RWPE1 (cell line): ENCODE measurements at regions not wholly inside any gene's neighbourhood (a gene's known extent, or its start where the extent isn't known, plus 50 kb on each side); places are given as distances from the start of the nearest gene placed in this dataset.

ENCODE experiments used
- CTCF ChIA-PET: fragments of 350-600 bp; sonication (Branson Sonifier 250); formaldehyde crosslinking; extraction: SDS; loops from one replicate; lab custom pipeline; 2021; lab: Yijun Ruan, JAX
- POLR2A ChIA-PET: fragments of 400-600 bp; formaldehyde crosslinking; extraction: SDS; loops from one replicate; lab custom pipeline; 2020; ENCODE audit warnings: antibody characterized with exemption; ENCODE audit not compliant: low non-redundant PET; lab: Yijun Ruan, JAX
- DNase-seq: peaks from one replicate; pipeline ENCODE4 v3.0.0; 2012; ENCODE audit warnings: low spot score
- H3K27ac ChIP-seq: fragments of 450-650 bp; 2 replicates; pipeline ENCODE4 v1.5.1; 2017
- TF ChIP-seq, protein P1 (sequence below): fragments of 450-650 bp; conservative IDR thresholded peaks from 2 replicates; pipeline ENCODE4 v1.5.1; 2017; ENCODE audit warnings: low read depth, mild to moderate bottlenecking

DNA sequence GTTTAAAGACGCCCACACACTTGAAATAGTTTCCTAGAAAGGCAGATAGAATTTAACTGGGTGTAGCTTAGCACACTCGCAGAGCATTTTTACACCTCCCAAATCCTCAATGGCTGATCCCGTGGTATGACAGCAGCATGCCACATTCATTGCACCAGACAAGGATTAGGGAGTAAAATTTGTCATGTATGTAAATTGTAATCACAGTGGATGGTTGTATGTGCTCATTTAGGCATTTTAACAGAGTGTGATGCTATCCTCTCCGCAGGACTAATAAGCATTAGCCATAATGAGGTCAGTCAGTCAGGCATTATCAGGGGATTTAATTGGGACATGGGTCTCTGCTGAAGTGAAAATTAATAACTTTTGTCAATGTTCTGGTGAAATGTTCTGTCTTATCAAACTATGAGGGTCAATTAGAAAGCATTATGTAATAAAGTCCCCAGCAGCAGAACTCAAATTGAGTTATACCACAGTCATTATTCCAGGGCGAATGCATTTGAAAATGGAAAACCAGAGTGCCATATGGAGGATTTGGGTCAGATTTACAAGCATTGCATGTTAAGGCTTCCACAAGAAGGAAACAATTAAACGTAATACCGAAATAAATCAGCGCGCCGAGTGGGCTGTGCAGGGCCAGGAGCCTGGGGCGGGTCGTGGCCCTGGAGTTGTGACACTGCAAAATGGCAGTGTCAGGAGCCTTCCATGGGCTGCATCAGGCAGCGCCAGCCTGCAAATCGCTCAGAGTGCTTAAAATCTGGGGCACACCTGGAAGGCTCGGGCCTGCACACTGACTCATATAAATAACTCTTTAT is 602.2 kb downstream of the BNC2 start:
- no peak overlapping the region for H3K27ac ChIP-seq
- ChIA-PET CTCF (interaction anchor here (0.6 kb wide), 1 partner anchor 110 kb away, joined by 3 read pairs; no protein-coding TSS in a partner anchor), POLR2A (no interaction called here)
- DNase-seq = no peak
- TF ChIP-seq, protein P1, sequence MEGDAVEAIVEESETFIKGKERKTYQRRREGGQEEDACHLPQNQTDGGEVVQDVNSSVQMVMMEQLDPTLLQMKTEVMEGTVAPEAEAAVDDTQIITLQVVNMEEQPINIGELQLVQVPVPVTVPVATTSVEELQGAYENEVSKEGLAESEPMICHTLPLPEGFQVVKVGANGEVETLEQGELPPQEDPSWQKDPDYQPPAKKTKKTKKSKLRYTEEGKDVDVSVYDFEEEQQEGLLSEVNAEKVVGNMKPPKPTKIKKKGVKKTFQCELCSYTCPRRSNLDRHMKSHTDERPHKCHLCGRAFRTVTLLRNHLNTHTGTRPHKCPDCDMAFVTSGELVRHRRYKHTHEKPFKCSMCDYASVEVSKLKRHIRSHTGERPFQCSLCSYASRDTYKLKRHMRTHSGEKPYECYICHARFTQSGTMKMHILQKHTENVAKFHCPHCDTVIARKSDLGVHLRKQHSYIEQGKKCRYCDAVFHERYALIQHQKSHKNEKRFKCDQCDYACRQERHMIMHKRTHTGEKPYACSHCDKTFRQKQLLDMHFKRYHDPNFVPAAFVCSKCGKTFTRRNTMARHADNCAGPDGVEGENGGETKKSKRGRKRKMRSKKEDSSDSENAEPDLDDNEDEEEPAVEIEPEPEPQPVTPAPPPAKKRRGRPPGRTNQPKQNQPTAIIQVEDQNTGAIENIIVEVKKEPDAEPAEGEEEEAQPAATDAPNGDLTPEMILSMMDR = no peak

DNA sequence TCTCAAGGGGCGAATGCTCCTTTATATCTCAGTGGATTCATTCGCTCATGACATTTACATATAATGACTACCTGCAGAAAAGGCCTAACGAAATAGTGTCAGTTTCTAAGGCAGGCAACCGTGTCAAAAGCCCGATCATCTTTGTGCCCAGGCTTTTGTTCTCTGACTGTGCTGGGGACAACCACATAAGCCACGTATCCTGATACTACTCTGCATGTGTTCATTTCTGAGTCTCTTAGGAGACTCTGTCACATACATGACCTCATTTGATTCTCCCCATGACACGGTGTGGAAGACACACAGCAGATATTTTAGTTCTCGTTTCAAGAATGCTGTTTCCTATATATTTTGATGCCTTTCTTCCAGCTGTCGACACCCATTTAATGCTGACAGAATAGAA is 598.5 kb downstream of the BNC2 start:
- ChIA-PET POLR2A (no interaction called here), CTCF (no interaction called here)
- TF ChIP-seq, protein P1 = no peak
- DNase-seq = no peak
- H3K27ac ChIP-seq = no peak overlapping the region

DNA sequence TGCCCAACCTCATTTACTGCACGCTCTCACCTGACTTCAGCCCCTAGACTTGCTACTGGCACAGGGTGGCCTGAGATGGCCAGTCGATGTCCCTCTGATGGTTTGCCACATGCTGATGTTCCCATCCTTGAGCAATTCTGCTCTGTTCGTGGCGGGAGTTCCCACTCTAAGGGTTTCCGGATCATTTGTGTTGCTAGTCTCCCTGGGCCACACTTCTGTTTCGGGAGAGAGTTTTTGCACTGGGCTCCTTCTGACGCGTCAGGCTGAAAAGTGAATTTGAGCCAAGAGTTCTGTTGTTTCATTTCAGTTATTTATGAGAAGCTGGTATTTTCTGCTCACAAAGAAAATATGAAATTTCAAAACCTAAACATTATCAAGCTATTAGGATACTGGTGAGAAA is 597.7 kb downstream of the BNC2 start:
- CTCF ChIA-PET = no interaction called here
- TF ChIP-seq, protein P1 = no peak
- DNase-seq = no peak

DNA sequence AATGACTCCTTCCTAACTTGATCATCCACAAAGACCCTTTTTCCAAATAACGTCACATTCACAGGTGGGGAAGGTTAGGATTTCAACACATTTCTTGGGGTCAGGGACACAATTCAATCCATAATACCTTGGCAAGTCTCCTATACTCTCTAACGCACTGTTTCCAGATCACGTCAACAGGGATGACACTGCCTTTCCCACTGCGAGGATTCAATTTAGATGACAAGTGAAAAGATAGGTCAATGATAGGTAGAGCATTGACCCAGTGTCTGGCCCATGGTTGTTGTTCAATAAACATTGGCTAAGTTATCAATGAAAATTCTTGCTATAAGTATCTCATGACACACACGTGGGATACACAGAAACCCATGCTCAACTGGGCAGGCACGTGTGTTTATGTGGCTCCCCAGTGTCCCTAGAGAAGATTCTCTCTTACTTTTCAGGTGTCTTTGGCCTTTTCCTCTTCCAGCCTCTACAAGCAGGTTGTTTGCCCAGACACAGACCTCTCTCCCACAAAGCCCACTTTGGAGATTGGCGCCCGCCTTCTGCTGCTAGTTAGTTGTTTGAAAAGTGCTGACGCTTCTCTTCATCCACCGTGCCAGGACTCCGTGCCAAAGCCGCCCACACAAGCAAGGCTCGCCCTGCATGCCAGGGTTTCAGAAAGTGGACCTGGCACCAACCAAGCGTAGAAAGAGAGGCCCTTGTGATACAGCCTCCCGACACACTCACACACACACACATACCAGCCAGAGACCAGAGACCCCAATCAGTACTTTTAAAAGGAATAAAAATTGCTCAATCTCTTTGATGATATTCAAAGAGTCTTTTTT is 594.5 kb downstream of the BNC2 start:
- ChIA-PET CTCF (no interaction called here), POLR2A (no interaction called here)
- DNase-seq = no peak
- TF ChIP-seq, protein P1 = no peak
- H3K27ac ChIP-seq = no peak overlapping the region

More for the DNA sequence above, 597.7 kb downstream of the BNC2 start:
- POLR2A ChIA-PET = no interaction called here
- H3K27ac ChIP-seq = no peak overlapping the region

DNA sequence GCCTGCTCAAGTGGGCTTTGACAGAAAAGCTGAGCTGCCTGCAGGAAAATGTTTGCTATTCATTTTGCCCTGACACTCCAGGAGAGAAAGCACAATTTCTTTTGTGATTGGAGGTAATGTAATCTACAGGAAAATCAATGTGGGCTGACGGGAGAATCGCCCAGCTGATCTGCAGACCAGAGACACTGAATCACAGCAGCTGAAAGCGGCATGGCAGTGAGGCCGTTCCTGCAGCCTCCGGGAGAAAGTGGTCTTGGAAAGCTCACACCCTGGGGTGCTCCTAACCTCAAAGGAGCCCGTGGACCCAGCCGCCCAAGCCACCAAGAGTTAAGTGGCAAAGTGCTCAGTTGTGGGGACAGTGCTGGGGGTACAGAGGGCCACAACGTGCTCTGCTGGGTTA is 593.6 kb downstream of the BNC2 start:
- POLR2A ChIA-PET = no interaction called here
- CTCF ChIA-PET = no interaction called here

DNA sequence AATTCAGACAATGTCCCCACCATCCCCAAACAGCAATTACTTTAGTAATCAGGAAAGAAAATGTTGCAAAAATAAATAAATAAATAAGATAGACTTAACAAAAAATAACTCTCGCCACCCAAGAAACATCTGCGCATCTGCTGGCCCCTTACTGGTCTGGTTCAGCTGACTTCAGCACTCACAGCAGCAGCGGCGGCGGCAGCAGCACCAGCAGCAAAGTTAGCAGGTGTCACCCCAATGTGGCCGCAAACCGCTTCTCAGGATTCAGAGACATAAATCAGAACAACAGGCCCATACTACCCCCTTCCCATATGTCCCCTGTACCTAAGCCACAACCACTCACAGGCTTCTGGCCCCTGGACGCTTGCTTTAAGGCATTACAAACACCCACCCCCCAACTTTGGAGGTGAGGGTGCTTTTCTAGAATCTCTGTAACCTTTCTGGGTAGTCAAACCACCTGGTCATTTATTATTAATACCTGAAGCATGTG is 593.0 kb downstream of the BNC2 start:
- no peak for DNase-seq
- no peak overlapping the region for H3K27ac ChIP-seq
- ChIA-PET POLR2A (no interaction called here), CTCF (no interaction called here)
- TF ChIP-seq, protein P1 = no peak

More for the DNA sequence above, 593.6 kb downstream of the BNC2 start:
- H3K27ac ChIP-seq = no peak overlapping the region
- DNase-seq = no peak
- TF ChIP-seq, protein P1 = no peak
